ENCODE measurements at regions not wholly inside any gene's neighbourhood (a gene's known extent, or its start where the extent isn't known, plus 50 kb on each side); places are given as distances from the start of the nearest gene placed in this dataset.

DNA sequence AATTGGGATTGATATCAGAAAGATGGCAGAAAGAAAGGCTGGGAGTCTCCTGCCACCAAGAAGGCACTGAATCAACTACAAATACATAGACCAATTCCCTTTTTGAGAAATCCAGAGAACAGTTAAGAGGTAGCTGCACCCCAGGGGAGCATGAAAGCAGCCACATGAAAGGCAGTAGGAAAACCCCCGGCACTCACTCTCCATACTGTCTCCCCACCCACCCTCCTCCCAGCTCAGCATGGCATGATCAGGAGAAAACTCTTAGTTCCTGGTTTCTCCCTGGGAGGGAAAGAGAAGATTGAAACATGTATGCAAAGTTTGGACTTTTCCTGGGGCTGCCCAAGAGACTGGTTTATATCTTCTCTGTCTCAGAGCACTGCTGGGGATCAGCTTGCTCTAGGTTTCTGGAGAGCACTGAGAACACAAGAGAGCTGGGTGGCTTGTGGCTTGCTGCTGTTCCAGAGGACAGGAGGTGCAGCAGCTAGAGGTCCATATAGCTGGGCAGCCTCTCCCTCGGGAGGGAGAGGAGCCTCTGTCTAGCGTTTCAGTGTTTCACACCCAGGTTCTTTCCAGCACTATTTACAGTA lies 305.7 kb downstream of the PDGFC start:
- TF ChIP-seq, protein P1, sequence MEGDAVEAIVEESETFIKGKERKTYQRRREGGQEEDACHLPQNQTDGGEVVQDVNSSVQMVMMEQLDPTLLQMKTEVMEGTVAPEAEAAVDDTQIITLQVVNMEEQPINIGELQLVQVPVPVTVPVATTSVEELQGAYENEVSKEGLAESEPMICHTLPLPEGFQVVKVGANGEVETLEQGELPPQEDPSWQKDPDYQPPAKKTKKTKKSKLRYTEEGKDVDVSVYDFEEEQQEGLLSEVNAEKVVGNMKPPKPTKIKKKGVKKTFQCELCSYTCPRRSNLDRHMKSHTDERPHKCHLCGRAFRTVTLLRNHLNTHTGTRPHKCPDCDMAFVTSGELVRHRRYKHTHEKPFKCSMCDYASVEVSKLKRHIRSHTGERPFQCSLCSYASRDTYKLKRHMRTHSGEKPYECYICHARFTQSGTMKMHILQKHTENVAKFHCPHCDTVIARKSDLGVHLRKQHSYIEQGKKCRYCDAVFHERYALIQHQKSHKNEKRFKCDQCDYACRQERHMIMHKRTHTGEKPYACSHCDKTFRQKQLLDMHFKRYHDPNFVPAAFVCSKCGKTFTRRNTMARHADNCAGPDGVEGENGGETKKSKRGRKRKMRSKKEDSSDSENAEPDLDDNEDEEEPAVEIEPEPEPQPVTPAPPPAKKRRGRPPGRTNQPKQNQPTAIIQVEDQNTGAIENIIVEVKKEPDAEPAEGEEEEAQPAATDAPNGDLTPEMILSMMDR (IDR thresholded peaks at IDR 0.05; ENCODE audit: insufficient read depth, missing control alignments), result no peak

DNA sequence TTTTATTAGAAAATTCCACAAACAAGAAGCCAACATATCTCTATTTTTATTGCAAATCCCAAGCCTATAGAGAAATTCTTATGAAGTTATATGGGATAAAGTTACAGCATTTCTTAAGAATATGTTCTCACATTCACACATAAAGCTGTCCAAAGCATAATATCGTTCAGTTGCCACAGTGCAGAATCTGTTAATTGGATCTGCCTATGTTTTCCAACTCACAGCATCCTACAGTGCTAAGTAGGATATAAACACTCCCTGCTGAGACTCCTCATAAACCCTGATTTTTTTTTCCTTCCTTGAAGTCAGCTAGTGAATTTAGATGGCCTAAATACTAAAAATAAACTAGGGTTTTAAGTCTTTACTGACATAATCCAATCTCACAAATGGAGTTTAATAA lies 307.9 kb downstream of the PDGFC start:
- TF ChIP-seq, protein P1 (IDR thresholded peaks at IDR 0.05; ENCODE audit: insufficient read depth, missing control alignments), result no peak
- FAIRE-seq (no peak), DNase-seq (ENCODE audit: insufficient read length, low spot score) (no peak)

More for the DNA sequence above, 305.7 kb downstream of the PDGFC start:
- FAIRE-seq, result no peak
- no peak for DNase-seq (ENCODE audit: insufficient read length, low spot score)

DNA sequence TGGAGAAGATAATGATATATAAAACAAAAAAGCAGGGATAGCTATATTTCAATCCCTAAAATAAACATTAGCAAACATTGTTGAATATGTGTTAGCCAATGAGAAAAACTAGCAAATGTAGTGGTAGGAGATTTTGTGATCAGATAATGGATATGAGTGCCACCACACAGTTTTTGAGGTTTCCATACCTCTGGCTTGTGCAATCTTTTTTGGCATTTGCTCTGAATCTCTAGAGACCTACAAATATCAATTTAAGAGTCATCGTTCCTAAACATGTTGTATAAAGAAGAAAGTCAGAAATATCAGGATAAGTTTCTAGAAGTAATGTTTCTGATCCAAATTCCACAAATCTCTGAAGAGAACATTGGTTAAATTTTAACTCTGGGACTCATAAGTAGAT lies 308.7 kb downstream of the PDGFC start:
- FAIRE-seq (no peak), DNase-seq (ENCODE audit: insufficient read length, low spot score) (no peak)
- TF ChIP-seq, protein P1 (IDR thresholded peaks at IDR 0.05; ENCODE audit: insufficient read depth, missing control alignments), result no peak

DNA sequence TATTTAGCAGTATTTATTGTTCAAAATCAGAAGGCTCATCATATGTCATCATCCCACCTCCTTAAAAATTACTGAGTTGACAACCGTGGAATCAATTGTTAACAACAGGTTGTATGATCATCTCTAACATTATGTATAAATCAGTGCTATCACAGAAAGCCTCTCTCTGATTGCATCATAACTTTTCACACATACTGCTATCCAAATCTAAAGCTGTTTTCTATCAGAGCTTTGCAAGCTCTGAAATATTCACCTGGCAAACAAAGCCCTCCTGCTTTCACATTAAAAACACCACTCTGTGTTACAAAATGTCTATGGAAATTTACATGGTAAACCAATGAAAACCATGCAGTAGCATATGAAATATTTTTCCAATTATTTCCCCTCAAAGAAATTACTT lies 310.0 kb downstream of the PDGFC start:
- TF ChIP-seq, protein P1 (IDR thresholded peaks at IDR 0.05; ENCODE audit: insufficient read depth, missing control alignments), result no peak
- DNase-seq (ENCODE audit: insufficient read length, low spot score) (no peak), FAIRE-seq (no peak)

DNA sequence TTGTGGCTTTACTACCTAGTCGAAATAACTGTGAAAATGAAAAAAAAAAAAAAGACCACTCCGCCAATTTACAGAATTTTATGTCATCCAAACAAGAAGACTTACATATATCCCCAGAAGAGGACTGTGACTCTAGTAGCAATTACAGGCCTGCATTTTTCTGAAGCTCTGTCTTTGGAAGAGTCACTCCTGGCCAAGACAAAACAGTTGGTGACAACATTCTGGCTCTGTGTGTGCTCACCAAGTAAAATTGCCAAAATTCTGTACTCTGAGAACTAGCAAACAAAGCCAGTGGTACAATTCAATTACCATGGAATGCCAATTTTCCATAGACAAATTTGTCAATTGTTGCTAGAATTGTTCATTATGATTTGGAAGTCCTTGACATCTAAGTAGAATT lies 311.1 kb downstream of the PDGFC start:
- FAIRE-seq, result no peak

DNA sequence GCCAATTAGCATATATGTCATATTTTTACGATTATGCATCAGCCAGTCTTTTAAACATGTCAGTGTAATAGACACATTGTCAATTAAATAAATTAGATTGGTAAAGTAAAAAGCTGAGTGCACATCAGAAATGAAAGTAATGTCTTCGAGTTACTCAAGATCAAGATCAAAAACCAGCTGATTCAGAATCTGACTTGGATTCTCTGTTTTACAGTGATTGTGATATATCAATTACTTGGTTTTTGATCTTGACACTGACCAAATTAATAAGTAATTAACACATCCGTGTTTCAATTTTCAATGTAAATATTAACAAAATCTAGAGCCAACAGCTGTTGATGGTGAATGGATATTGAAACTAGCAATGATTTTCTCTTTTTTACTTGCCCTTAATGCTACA lies 311.6 kb downstream of the PDGFC start:
- no peak for FAIRE-seq
- TF ChIP-seq, protein P1 (IDR thresholded peaks at IDR 0.05; ENCODE audit: insufficient read depth, missing control alignments), result no peak
- DNase-seq (ENCODE audit: insufficient read length, low spot score), result no peak

More for the DNA sequence above, 311.1 kb downstream of the PDGFC start:
- TF ChIP-seq, protein P1 (IDR thresholded peaks at IDR 0.05; ENCODE audit: insufficient read depth, missing control alignments), result no peak
- no peak for DNase-seq (ENCODE audit: insufficient read length, low spot score)

DNA sequence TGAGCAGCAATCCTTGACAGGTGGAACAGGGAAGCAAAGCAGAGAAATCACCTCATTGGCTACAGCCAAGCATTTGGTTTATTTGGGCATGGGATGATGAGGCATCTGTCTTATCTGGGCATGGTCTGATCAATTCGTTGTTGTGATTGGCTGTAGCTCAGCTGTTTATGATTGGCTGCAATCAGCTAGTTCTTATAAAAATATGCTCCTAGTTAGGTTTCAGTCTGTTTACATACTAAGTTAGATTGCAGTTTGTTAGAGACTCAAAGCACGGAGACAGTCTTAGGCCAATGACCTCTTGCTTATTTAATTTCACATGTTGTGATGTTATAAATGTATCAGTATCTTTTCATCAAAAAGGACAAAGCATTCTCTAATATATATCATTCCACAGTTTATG lies 312.0 kb downstream of the PDGFC start:
- FAIRE-seq (no peak), DNase-seq (ENCODE audit: insufficient read length, low spot score) (no peak)
- TF ChIP-seq, protein P1 (IDR thresholded peaks at IDR 0.05; ENCODE audit: insufficient read depth, missing control alignments), result no peak
